ENCODE measurements at regions not wholly inside any gene's neighbourhood (a gene's known extent, or its start where the extent isn't known, plus 50 kb on each side); places are given as distances from the start of the nearest gene placed in this dataset.

DNA sequence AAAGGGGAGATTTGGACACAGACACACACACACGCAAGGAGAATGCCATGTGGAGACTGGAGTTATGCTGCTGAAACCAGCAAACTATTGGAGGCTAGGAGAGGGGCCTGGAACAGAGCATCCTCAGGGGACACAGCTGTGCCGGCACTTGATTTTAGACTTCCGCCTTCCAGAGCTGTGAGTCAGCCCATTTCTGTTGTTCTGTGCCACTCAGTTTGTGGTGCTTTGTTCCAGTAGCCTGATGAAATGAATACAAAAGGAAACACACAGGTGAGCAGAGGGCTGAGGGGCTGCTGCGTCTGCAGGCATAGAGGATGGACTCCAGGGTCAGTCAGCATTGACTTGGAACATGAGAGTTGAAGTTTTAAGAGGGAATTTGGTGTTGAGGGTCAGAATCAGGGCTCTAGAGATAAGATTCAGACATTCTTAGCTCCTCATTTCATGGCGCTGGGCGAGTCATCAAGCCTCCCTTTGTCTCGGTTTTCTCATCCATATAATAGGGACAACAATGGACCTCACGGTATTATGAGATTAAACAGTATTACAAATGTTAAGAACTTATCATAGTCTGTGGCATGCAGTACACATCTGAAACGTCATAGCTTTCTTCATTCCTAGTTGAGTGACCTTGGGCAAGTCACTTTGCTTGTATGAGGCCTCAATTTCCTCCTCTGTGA, 191.0 kb downstream of the MIAT start:
- Histone ChIP-seq H3K4me3 (ENCODE audit: low read depth, low read length) (no peak overlapping the region), H3K4me1 (ENCODE audit: control insufficient read depth, insufficient read depth, low read length) (peaks cover 4% of the 10 kb centered on the region), H3K27me3 (ENCODE audit: control insufficient read depth, insufficient read depth, low read length) (peaks cover 2% of the 10 kb centered on the region), H3K36me3 (ENCODE audit: control insufficient read depth, insufficient read depth, low read length) (no peaks in the 10 kb centered on the region), H3K27ac (ENCODE audit: low read depth, low read length) (no peak overlapping the region), H3K9me3 (ENCODE audit: control insufficient read depth, insufficient read depth, low read length) (no peaks in the 10 kb centered on the region)
- WGBS (ENCODE audit: insufficient coverage) = 87% methylated on average over 3 of the region's 9 CpGs
- DNase-seq (ENCODE audit: low read depth in 4 of 6, low spot score in 6 of 6) = no peak

DNA sequence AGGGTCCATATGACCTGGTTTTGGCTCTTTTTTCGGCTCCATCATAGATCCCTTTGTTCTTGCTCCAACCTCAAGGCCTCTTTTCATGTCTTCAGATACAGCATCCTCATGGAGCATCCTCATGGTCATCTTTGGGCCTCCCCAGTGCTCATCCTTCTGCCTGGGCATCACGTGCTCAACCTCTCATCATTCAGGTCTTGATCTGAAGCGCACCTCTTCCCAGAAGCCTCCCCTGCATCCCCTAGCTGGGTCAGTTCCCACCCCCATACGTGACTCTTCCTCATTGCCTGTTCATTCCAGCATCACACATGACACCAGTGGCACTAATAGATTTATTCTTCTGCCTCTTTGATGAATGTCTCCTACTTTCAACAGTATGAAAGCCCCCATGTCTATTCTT, 192.2 kb downstream of the MIAT start:
- Histone ChIP-seq H3K4me3 (ENCODE audit: low read depth, low read length) (no peak overlapping the region), H3K27ac (ENCODE audit: low read depth, low read length) (no peak overlapping the region), H3K36me3 (ENCODE audit: control insufficient read depth, insufficient read depth, low read length) (no peaks in the 10 kb centered on the region), H3K27me3 (ENCODE audit: control insufficient read depth, insufficient read depth, low read length) (no peaks in the 10 kb centered on the region), H3K9me3 (ENCODE audit: control insufficient read depth, insufficient read depth, low read length) (no peaks in the 10 kb centered on the region), H3K4me1 (ENCODE audit: control insufficient read depth, insufficient read depth, low read length) (peaks cover 4% of the 10 kb centered on the region)
- no peak for DNase-seq (ENCODE audit: low read depth in 4 of 6, low spot score in 6 of 6)
- WGBS (ENCODE audit: insufficient coverage) = 89% methylated on average over 4 of the region's 4 CpGs

DNA sequence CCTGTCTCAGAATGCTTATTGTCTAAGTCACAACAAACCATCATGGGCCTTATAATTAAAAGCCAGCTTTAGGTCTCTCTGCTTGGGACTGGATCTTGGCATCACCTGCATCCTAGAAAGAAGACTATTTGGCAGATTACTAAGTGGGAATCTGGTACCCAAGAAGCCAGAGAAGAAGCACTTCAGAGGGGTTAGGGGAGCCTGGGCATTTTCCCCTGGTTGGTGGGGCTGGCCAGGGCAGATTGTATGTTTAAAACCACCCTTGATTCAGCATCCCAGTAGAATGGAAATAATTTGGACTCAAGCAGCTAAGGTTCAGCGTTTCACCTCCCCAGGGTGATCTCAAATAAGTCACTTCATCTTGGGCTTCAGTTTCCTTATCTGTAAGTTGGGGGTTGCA, 193.7 kb downstream of the MIAT start:
- WGBS (ENCODE audit: insufficient coverage) = no CpG with 5 or more reads among the region's 1 CpG
- no peak overlapping the region for H3K27ac ChIP-seq (ENCODE audit: low read depth, low read length)
- H3K36me3 ChIP-seq (ENCODE audit: control insufficient read depth, insufficient read depth, low read length) = no peaks in the 10 kb centered on the region
- H3K9me3 ChIP-seq (ENCODE audit: control insufficient read depth, insufficient read depth, low read length) = no peaks in the 10 kb centered on the region
- DNase-seq (ENCODE audit: low read depth in 4 of 6, low spot score in 6 of 6) = no peak
- H3K4me1 ChIP-seq (ENCODE audit: control insufficient read depth, insufficient read depth, low read length) = no peaks in the 10 kb centered on the region
- no peak overlapping the region for H3K4me3 ChIP-seq (ENCODE audit: low read depth, low read length)
- H3K27me3 ChIP-seq (ENCODE audit: control insufficient read depth, insufficient read depth, low read length) = no peaks in the 10 kb centered on the region

DNA sequence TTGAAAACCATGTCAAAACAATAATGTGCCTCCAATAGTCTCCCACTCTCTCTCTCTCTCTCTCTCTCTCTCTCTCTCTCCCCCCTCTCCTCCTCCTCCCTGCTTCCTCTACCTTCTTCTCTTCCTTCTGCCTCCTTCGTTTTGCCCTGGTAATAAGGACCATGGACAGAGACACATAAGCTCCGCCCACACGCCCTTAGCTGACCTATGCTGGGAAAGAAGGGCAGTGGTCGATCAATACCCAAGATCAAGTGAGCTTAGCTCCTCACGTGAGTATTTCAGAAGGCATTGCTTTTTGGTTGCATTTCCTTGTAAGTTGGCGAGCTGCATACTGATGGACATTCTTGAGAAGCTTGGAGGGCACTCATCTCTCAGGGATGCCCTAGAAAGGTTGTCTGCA, 194.8 kb downstream of the MIAT start:
- Histone ChIP-seq H3K27ac (ENCODE audit: low read depth, low read length) (no peak overlapping the region), H3K4me1 (ENCODE audit: control insufficient read depth, insufficient read depth, low read length) (no peaks in the 10 kb centered on the region), H3K4me3 (ENCODE audit: low read depth, low read length) (no peak overlapping the region), H3K27me3 (ENCODE audit: control insufficient read depth, insufficient read depth, low read length) (no peaks in the 10 kb centered on the region), H3K36me3 (ENCODE audit: control insufficient read depth, insufficient read depth, low read length) (no peaks in the 10 kb centered on the region), H3K9me3 (ENCODE audit: control insufficient read depth, insufficient read depth, low read length) (no peaks in the 10 kb centered on the region)
- no peak for DNase-seq (ENCODE audit: low read depth in 4 of 6, low spot score in 6 of 6)
- 24% methylated on average over 3 of the region's 6 CpGs for WGBS (ENCODE audit: insufficient coverage)

DNA sequence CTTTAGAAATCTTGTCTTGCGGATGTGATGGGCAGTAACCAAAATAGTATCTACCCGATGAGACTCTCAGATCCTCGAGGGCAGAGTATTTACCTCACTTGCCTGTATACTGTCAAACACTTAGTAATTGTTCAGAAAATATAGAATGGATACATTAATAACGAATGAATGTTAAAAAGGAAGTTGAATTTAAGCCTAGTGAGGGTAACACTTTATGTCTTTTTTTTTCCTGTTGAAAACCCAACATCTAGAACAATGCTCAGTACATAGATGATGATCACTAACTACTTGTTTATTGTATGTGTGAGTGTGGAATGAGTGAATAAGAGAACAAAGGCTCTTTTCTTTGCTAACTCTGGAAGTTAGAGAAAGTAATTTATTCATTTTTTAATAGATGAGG, 195.7 kb downstream of the MIAT start:
- no peak for DNase-seq (ENCODE audit: low read depth in 4 of 6, low spot score in 6 of 6)
- H3K4me3 ChIP-seq (ENCODE audit: low read depth, low read length) = no peak overlapping the region
- H3K4me1 ChIP-seq (ENCODE audit: control insufficient read depth, insufficient read depth, low read length) = no peaks in the 10 kb centered on the region
- H3K9me3 ChIP-seq (ENCODE audit: control insufficient read depth, insufficient read depth, low read length) = no peaks in the 10 kb centered on the region
- WGBS (ENCODE audit: insufficient coverage) = no CpG with 5 or more reads among the region's 4 CpGs
- no peaks in the 10 kb centered on the region for H3K27me3 ChIP-seq (ENCODE audit: control insufficient read depth, insufficient read depth, low read length)
- H3K36me3 ChIP-seq (ENCODE audit: control insufficient read depth, insufficient read depth, low read length) = no peaks in the 10 kb centered on the region
- no peak overlapping the region for H3K27ac ChIP-seq (ENCODE audit: low read depth, low read length)

DNA sequence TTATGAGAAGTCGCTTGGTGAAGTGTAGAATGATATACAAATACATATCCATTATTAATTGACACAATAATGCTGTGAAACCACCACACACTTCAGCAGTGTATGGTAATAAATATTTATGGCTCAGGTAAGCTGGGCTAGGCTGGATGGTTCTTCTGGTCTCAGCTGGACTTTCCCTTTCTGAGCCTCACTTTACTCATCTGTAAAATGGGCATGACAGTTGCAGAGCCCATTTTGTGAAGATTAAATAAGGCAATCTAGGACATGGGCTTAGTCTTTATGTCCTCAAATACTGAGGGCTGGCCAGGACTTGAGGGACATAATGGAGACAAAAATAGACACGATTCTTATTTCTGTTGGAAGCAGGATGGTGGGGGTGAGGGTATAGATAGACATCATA, 196.1 kb downstream of the MIAT start:
- no peak overlapping the region for H3K4me3 ChIP-seq (ENCODE audit: low read depth, low read length)
- H3K36me3 ChIP-seq (ENCODE audit: control insufficient read depth, insufficient read depth, low read length) = no peaks in the 10 kb centered on the region
- no peaks in the 10 kb centered on the region for H3K4me1 ChIP-seq (ENCODE audit: control insufficient read depth, insufficient read depth, low read length)
- DNase-seq (ENCODE audit: low read depth in 4 of 6, low spot score in 6 of 6) = no peak
- no peaks in the 10 kb centered on the region for H3K27me3 ChIP-seq (ENCODE audit: control insufficient read depth, insufficient read depth, low read length)
- H3K27ac ChIP-seq (ENCODE audit: low read depth, low read length) = no peak overlapping the region
- WGBS (ENCODE audit: insufficient coverage) = 88% methylated on average over 1 of the region's 2 CpGs
- no peaks in the 10 kb centered on the region for H3K9me3 ChIP-seq (ENCODE audit: control insufficient read depth, insufficient read depth, low read length)

DNA sequence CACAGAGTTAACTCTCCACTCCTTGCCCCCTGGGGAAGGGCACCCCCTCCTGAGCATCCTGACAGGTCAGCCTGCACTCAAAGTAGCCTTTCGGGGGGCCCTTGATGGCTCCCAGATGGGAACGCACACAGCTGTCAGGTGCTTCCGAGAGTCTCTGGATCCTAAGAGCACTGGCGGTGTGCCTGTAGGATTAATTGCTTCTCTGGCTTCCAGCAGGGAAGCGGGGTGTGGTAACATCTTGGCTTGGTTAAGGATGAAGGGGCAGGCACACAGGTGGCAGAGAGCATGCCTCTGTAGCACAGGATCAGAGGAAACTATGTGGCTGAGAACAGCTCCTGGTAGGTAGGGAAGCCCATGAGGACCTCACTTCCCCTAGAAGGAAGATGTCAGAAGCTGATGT, 199.8 kb downstream of the MIAT start:
- Histone ChIP-seq H3K27me3 (ENCODE audit: control insufficient read depth, insufficient read depth, low read length) (no peaks in the 10 kb centered on the region), H3K27ac (ENCODE audit: low read depth, low read length) (no peak overlapping the region), H3K4me3 (ENCODE audit: low read depth, low read length) (no peak overlapping the region), H3K9me3 (ENCODE audit: control insufficient read depth, insufficient read depth, low read length) (no peaks in the 10 kb centered on the region), H3K36me3 (ENCODE audit: control insufficient read depth, insufficient read depth, low read length) (no peaks in the 10 kb centered on the region), H3K4me1 (ENCODE audit: control insufficient read depth, insufficient read depth, low read length) (no peaks in the 10 kb centered on the region)
- DNase-seq (ENCODE audit: low read depth in 4 of 6, low spot score in 6 of 6) = no peak
- 58% methylated on average over 5 of the region's 5 CpGs for WGBS (ENCODE audit: insufficient coverage)

DNA sequence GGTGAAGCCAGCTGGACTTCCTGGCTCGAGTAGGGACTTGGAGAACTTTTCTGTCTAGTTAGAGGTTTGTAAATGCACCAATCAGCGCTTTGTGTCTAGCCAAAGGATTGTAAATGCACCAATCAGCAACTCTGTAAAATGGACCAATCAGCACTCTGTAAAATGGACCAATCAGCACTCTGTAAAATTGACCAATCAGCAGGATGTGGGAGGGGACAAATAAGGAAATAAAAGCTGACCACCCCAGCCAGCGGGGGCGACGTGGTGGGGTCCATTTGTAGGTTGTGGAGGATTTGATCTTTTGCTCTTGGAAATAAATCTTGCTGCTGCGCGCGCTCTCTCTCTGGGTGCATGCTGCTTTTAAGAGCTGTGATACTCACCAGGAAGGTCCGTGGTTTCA, 202.9 kb downstream of the MIAT start:
- no peak for DNase-seq (ENCODE audit: low read depth in 4 of 6, low spot score in 6 of 6)
- Histone ChIP-seq H3K36me3 (ENCODE audit: control insufficient read depth, insufficient read depth, low read length) (no peaks in the 10 kb centered on the region), H3K4me1 (ENCODE audit: control insufficient read depth, insufficient read depth, low read length) (no peaks in the 10 kb centered on the region), H3K27ac (ENCODE audit: low read depth, low read length) (no peak overlapping the region), H3K4me3 (ENCODE audit: low read depth, low read length) (no peak overlapping the region), H3K27me3 (ENCODE audit: control insufficient read depth, insufficient read depth, low read length) (no peaks in the 10 kb centered on the region), H3K9me3 (ENCODE audit: control insufficient read depth, insufficient read depth, low read length) (no peaks in the 10 kb centered on the region)
- 93% methylated on average over 4 of the region's 9 CpGs for WGBS (ENCODE audit: insufficient coverage)

DNA sequence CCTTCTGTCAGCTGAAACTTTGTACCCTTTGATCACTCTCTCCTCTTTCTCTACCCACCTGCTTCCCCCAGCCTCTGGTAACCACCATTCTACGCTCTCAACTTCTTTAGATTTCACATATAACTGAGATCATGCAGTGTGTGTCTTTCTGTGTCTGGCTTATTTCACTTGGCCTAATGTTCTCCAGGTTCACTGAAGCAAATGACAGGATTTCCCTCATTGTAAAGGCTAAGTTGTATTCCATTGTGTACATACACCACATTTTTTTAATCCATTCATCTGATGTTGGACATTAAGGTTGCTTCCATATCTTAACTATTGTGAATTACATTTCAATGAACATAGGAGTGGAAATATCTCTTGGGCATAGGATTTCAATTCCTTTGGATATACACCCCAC, 207.6 kb downstream of the MIAT start:
- DNase-seq (ENCODE audit: low read depth in 4 of 6, low spot score in 6 of 6) = no peak
- no peaks in the 10 kb centered on the region for H3K36me3 ChIP-seq (ENCODE audit: control insufficient read depth, insufficient read depth, low read length)
- H3K27ac ChIP-seq (ENCODE audit: low read depth, low read length) = no peak overlapping the region
- WGBS (ENCODE audit: insufficient coverage) = no CpG with 5 or more reads among the region's 1 CpG
- no peaks in the 10 kb centered on the region for H3K9me3 ChIP-seq (ENCODE audit: control insufficient read depth, insufficient read depth, low read length)
- no peaks in the 10 kb centered on the region for H3K27me3 ChIP-seq (ENCODE audit: control insufficient read depth, insufficient read depth, low read length)
- H3K4me1 ChIP-seq (ENCODE audit: control insufficient read depth, insufficient read depth, low read length) = no peaks in the 10 kb centered on the region
- H3K4me3 ChIP-seq (ENCODE audit: low read depth, low read length) = no peak overlapping the region

DNA sequence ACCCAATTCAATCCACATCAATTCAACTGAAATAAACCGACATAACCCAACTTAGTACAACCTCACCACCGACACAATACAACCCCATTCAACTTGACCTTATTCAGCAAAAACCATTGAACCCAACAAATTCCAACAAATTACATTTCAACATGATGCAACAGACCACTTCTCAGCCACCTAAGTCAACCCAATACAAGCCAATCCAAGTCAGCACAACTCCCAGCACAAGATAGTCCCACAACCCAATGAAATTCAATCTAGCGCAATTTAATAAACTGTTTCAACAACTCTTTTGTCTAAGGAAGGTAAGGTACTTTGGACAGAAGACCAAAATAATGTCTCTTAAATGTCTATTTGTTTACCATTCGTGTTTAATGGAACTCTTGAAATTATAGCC, 226.0 kb downstream of the MIAT start:
- Histone ChIP-seq H3K4me3 (ENCODE audit: low read depth, low read length) (no peak overlapping the region), H3K4me1 (ENCODE audit: control insufficient read depth, insufficient read depth, low read length) (no peaks in the 10 kb centered on the region), H3K9me3 (ENCODE audit: control insufficient read depth, insufficient read depth, low read length) (no peaks in the 10 kb centered on the region), H3K36me3 (ENCODE audit: control insufficient read depth, insufficient read depth, low read length) (no peaks in the 10 kb centered on the region), H3K27me3 (ENCODE audit: control insufficient read depth, insufficient read depth, low read length) (no peaks in the 10 kb centered on the region), H3K27ac (ENCODE audit: low read depth, low read length) (no peak overlapping the region)
- DNase-seq (ENCODE audit: low read depth in 4 of 6, low spot score in 6 of 6) = no peak
- WGBS (ENCODE audit: insufficient coverage) = 96% methylated on average over 2 of the region's 4 CpGs

Measured in spinal cord (tissue), 9 donors.